Lung (tissue), 11 donors: ENCODE measurements at regions not wholly inside any gene's neighbourhood (a gene's known extent, or its start where the extent isn't known, plus 50 kb on each side); places are given as distances from the start of the nearest gene placed in this dataset.

Experiments
- ATAC-seq: fragments of 200-7000 bp; cut with Tn5 transposase; one replicate; pipeline ENCODE4 v1.9.1; 2020; ENCODE audit warnings: moderate number of reproducible peaks; ENCODE audit not compliant: insufficient read depth, low FRiP score
- DNase-seq, 3 donors: peaks; one replicate each; pipeline ENCODE4 v3.0.0-alpha.2; 2013 to 2017
- H3K27ac ChIP-seq, 2 donors: one replicate each; pipeline ENCODE4 v1.5.1; 2013; ENCODE audit warnings: mild to moderate bottlenecking in 2 of 2, moderate library complexity in 2 of 2, control low read depth in 1 of 2, inconsistent platforms in 1 of 2, low read depth in 1 of 2, low read length in 1 of 2
- H3K27me3 ChIP-seq, 3 donors: one replicate each; pipeline ENCODE4 v1.5.1; 2013; ENCODE audit warnings: low read length in 2 of 3; ENCODE audit not compliant: control insufficient read depth in 3 of 3, insufficient read depth in 3 of 3
- H3K36me3 ChIP-seq, 4 donors: one replicate each; pipeline ENCODE4 v1.5.1; 2013; ENCODE audit warnings: low read length in 4 of 4, mild to moderate bottlenecking in 1 of 4, moderate library complexity in 1 of 4; ENCODE audit not compliant: control insufficient read depth in 4 of 4, insufficient read depth in 4 of 4
- H3K4me1 ChIP-seq, 5 donors: one replicate each; pipeline ENCODE4 v1.5.1; 2013; ENCODE audit warnings: low read length in 5 of 5, mild to moderate bottlenecking in 2 of 5, moderate library complexity in 1 of 5; ENCODE audit not compliant: control insufficient read depth in 5 of 5, insufficient read depth in 5 of 5
- H3K4me3 ChIP-seq: one replicate; pipeline ENCODE4 v1.5.1; 2013; ENCODE audit warnings: mild to moderate bottlenecking, control low read depth, moderate library complexity
- H3K9ac ChIP-seq, 2 donors: one replicate each; pipeline ENCODE4 v1.5.1; 2013; ENCODE audit warnings: low read length in 2 of 2, control low read depth in 1 of 2; ENCODE audit not compliant: insufficient read depth in 1 of 2
- H3K9me3 ChIP-seq, 4 donors: one replicate each; pipeline ENCODE4 v1.5.1; 2013; ENCODE audit warnings: low read length in 3 of 4, mild to moderate bottlenecking in 1 of 4, moderate library complexity in 1 of 4; ENCODE audit not compliant: control insufficient read depth in 4 of 4, insufficient read depth in 3 of 4
- WGBS, 2 donors: extraction: QIAGEN DNeasy Blood & Tissue Kit; methylation state at CpG; one replicate each; pipeline ENCODE4 v1.1.7; 2013; 5-methylcytosine and 5-hydroxymethylcytosine counted together
- TF ChIP-seq, protein P1 (sequence below): IDR thresholded peaks from 2 replicates; pipeline ENCODE4 v1.5.1; 2012; ENCODE audit warnings: mild to moderate bottlenecking; ENCODE audit errors: control extremely low read depth, extremely low read depth
- donor health status: control.
- donor health status: control.
- donor health status: Bipolar disorder and iron deficiency.
- donor health status: healthy.
- donor health status: DM: yes; HTN: yes; CAD: no.

DNA sequence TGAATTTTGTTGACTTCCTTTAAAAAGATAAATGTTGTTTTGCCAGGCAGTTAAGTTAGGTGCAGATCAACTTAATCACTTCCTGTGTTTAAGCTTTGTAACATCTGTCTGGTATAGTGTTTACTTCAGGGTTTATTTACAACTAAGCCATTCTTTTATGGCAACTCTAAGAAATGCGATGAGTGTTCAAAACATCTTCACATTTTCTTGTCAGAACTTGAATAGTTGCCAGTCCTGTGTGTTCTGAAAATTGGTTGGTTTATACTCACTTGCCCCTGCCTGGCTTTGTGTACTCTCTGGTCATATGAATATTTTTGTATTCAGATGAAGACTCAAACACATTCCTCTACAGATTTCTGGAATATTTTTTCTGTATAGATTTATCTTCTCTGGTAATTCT, 327.2 kb downstream of the MDFIC start:
- TF ChIP-seq, protein P1, sequence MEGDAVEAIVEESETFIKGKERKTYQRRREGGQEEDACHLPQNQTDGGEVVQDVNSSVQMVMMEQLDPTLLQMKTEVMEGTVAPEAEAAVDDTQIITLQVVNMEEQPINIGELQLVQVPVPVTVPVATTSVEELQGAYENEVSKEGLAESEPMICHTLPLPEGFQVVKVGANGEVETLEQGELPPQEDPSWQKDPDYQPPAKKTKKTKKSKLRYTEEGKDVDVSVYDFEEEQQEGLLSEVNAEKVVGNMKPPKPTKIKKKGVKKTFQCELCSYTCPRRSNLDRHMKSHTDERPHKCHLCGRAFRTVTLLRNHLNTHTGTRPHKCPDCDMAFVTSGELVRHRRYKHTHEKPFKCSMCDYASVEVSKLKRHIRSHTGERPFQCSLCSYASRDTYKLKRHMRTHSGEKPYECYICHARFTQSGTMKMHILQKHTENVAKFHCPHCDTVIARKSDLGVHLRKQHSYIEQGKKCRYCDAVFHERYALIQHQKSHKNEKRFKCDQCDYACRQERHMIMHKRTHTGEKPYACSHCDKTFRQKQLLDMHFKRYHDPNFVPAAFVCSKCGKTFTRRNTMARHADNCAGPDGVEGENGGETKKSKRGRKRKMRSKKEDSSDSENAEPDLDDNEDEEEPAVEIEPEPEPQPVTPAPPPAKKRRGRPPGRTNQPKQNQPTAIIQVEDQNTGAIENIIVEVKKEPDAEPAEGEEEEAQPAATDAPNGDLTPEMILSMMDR = no peak
- DNase-seq (peak in 2 of 3 donors; percentile 21 to 48), ATAC-seq (no peak)

DNA sequence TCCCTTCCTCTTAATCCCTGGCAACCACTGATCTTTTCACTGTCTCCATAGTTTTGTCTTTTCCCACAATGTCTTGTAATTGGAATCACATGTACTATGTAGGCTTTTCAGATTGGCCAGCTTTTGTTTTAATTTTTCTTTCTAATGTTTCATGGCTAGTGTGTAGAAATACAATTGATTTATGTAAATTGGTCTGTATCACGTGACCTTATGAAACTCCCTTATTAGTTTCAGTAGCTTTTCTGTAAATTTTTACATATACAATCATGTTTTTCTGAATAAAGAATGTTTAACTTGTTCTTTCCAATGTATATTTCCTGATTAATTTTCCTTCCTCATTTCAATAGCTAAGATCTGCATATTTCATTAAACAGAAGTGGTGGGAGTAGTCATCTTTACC, 319.3 kb downstream of the MDFIC start:
- TF ChIP-seq, protein P1 = no peak
- H3K36me3 ChIP-seq = no peaks in the 10 kb centered on the region
- WGBS, 2 donors = 94 to 95% methylated on average over 1 of the region's 1 CpG
- H3K9me3 ChIP-seq = peaks cover 0 to 3% (median 1%) of the 10 kb centered on the region in 4 donors
- H3K4me3 ChIP-seq = no peak overlapping the region
- no peak overlapping the region for H3K9ac ChIP-seq
- ATAC-seq (no peak), DNase-seq (no peak)
- no peak overlapping the region for H3K27ac ChIP-seq
- H3K4me1 ChIP-seq = no peaks in the 10 kb centered on the region
- no peaks in the 10 kb centered on the region for H3K27me3 ChIP-seq

More for the DNA sequence above, 327.2 kb downstream of the MDFIC start:
- H3K27me3 ChIP-seq = no peaks in the 10 kb centered on the region
- no peak overlapping the region for H3K27ac ChIP-seq
- H3K36me3 ChIP-seq = no peaks in the 10 kb centered on the region
- peaks cover 0 to 7% (median 0%) of the 10 kb centered on the region in 5 donors for H3K4me1 ChIP-seq
- H3K9me3 ChIP-seq = peaks cover 0 to 3% (median 1%) of the 10 kb centered on the region in 4 donors
- no peak overlapping the region for H3K4me3 ChIP-seq
- 50 to 73% methylated on average over 1 of the region's 1 CpG for WGBS, 2 donors
- H3K9ac ChIP-seq = no peak overlapping the region

DNA sequence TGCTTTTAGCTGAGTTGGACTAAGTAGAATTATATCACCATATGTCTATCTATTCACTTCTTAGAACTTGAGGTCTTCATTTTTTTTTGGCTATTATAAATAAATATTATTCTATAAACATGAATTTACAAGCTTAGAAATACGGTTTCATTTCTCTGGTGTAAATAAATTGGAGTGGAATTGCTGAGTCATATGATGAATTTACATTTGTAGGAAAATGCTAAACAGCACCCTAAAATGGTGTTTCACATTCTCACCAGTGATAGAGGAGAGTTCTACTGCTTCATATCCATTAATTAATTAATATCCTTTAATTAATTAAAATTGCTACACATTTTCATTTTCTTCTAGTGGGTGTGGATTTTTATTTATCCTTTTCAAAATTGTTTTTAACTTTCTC, 318.3 kb downstream of the MDFIC start:
- no peak for ATAC-seq
- H3K36me3 ChIP-seq = no peaks in the 10 kb centered on the region
- H3K4me1 ChIP-seq = no peaks in the 10 kb centered on the region
- H3K9ac ChIP-seq = no peak overlapping the region
- H3K27ac ChIP-seq = no peak overlapping the region
- TF ChIP-seq, protein P1 = no peak
- H3K9me3 ChIP-seq = peaks cover 0 to 3% (median 0%) of the 10 kb centered on the region in 4 donors
- 57 to 63% methylated on average over 1 of the region's 1 CpG for WGBS, 2 donors
- no peak overlapping the region for H3K4me3 ChIP-seq
- no peak for DNase-seq
- no peaks in the 10 kb centered on the region for H3K27me3 ChIP-seq

DNA sequence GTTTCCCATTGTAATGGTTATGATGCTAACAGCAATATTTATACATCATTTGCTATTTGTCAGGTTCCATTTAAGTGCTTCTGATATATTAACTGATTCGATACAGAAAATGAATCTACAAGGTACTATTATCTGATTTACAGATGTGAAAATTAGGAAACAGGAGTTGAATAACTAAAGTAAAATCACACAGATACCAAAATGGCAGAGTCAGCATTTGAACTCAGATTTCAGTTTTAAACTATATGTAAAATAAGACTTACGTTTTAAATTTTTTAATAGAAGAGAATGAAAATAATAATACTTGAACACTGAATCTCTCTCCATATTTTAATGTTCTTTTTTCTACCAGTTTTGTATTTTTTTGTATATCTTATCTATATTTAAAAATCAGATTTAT, 313.2 kb downstream of the MDFIC start:
- Histone ChIP-seq H3K4me3 (no peak overlapping the region), H3K27ac (no peak overlapping the region), H3K9ac (no peak overlapping the region), H3K4me1 (peaks cover 0 to 10% (median 0%) of the 10 kb centered on the region in 5 donors), H3K27me3 (no peaks in the 10 kb centered on the region), H3K36me3 (no peaks in the 10 kb centered on the region), H3K9me3 (peaks cover 0 to 3% (median 0%) of the 10 kb centered on the region in 4 donors)
- TF ChIP-seq, protein P1 = no peak
- 96% methylated on average over 2 of the region's 2 CpGs for WGBS, 2 donors
- DNase-seq = no peak
- ATAC-seq = no peak
